Breast epithelium (tissue), 4 donors: ENCODE measurements at regions not wholly inside any gene's neighbourhood (a gene's known extent, or its start where the extent isn't known, plus 50 kb on each side); places are given as distances from the start of the nearest gene placed in this dataset.

Experiments
- DNase-seq, 2 donors: peaks; one replicate each; pipeline ENCODE4 v3.0.0-alpha.2; 2019; ENCODE audit warnings: low spot score in 2 of 2
- H3K27ac ChIP-seq, 2 donors: fragments of 200-600 bp; sonication (generic) in 1 of 2; one replicate each; pipeline ENCODE4 v1.5.1; 2016 to 2019; ENCODE audit warnings: mild to moderate bottlenecking in 1 of 2
- H3K27me3 ChIP-seq, 2 donors: fragments of 200-600 bp; sonication (generic) in 1 of 2; one replicate each; pipeline versions ENCODE4 v1.5.1 to v1.6.0; 2017 to 2019; ENCODE audit warnings: control low read depth in 1 of 2, mild to moderate bottlenecking in 1 of 2
- H3K36me3 ChIP-seq: fragments of 200-600 bp; one replicate; pipeline ENCODE4 v1.5.1; 2019
- H3K4me1 ChIP-seq, 2 donors: fragments of 200-600 bp; sonication (generic); one replicate each; pipeline ENCODE4 v1.5.1; 2016 to 2019; ENCODE audit warnings: control low read depth in 1 of 2
- H3K4me3 ChIP-seq, 3 donors: fragments of 200-600 bp; sonication (generic); 1 replicate in 2 of 3; 2 replicates in 1 of 3; pipeline ENCODE4 v1.5.1; 2016 to 2019; ENCODE audit warnings: mild to moderate bottlenecking in 3 of 3, moderate library complexity in 2 of 3
- H3K9me3 ChIP-seq, 2 donors: fragments of 200-600 bp; sonication (generic) in 1 of 2; one replicate each; pipeline ENCODE4 v1.5.1; 2016 to 2019; ENCODE audit warnings: control low read depth in 1 of 2
- POLR2A ChIP-seq: fragments of 450-650 bp; IDR thresholded peaks from one replicate; pipeline ENCODE4 v1.6.1; 2016; ENCODE audit warnings: antibody characterized with exemption, mild to moderate bottlenecking, moderate library complexity
- POLR2AphosphoS5 ChIP-seq, 3 donors: sonication (generic); formaldehyde crosslinking; IDR thresholded peaks; one replicate each; pipeline ENCODE4 v1.6.1; 2017; ENCODE audit warnings: antibody characterized with exemption in 3 of 3
- intact Hi-C: fragments of 100-400 bp; cut with DNase I; formaldehyde crosslinking; loops from one replicate; pipeline ENCODE4 v1.15.1; 2023; ENCODE audit warnings: low total_unique reads
- TF ChIP-seq, protein P1 (sequence below), 3 donors: fragments of 450-650 bp; IDR thresholded peaks; one replicate each; pipeline ENCODE4 v1.5.1; 2016 to 2017; ENCODE audit warnings: antibody characterized with exemption in 3 of 3, mild to moderate bottlenecking in 3 of 3, moderate library complexity in 3 of 3

DNA sequence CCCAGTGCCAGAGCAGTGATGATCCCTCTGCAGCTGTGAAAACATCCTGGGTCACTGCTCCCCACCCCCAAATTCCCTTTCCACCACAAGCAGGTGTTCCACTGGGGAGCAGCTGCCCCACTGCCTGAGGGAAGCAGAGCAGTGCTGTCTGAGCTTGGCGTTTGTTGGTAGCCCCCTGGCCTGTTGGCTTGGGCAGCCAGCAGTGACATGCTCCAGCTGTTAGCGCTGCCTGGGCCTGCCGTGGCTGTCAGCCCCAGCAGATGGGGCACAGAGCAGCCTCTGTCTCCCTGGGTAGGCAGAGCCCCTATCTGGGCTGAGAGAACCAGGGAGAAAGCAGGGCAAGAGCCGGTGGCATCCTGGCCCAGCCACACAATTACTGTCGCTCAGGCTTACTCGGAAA, 247.7 kb downstream of the GLI2 start:
- Histone ChIP-seq H3K36me3 (no peaks in the 10 kb centered on the region), H3K27me3 (no peaks in the 10 kb centered on the region), H3K27ac (peak overlapping the region in 1 of 2 donors; percentile 7), H3K4me3 (no peak overlapping the region), H3K9me3 (no peaks in the 10 kb centered on the region), H3K4me1 (no peaks in the 10 kb centered on the region)
- intact Hi-C loops = no loop called here
- no peak for TF ChIP-seq POLR2A
- no peak for TF ChIP-seq POLR2AphosphoS5 (IDR thresholded peaks at IDR 0.05)
- TF ChIP-seq, protein P1, sequence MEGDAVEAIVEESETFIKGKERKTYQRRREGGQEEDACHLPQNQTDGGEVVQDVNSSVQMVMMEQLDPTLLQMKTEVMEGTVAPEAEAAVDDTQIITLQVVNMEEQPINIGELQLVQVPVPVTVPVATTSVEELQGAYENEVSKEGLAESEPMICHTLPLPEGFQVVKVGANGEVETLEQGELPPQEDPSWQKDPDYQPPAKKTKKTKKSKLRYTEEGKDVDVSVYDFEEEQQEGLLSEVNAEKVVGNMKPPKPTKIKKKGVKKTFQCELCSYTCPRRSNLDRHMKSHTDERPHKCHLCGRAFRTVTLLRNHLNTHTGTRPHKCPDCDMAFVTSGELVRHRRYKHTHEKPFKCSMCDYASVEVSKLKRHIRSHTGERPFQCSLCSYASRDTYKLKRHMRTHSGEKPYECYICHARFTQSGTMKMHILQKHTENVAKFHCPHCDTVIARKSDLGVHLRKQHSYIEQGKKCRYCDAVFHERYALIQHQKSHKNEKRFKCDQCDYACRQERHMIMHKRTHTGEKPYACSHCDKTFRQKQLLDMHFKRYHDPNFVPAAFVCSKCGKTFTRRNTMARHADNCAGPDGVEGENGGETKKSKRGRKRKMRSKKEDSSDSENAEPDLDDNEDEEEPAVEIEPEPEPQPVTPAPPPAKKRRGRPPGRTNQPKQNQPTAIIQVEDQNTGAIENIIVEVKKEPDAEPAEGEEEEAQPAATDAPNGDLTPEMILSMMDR (IDR thresholded peaks at IDR 0.05) = no peak
- no peak for DNase-seq

GRCh38 chr2:120984046-120984445, 248.4 kb downstream of the GLI2 start:
- H3K27me3 ChIP-seq = no peaks in the 10 kb centered on the region
- H3K36me3 ChIP-seq = no peaks in the 10 kb centered on the region
- H3K4me1 ChIP-seq = no peaks in the 10 kb centered on the region
- DNase-seq = no peak
- H3K4me3 ChIP-seq = no peak overlapping the region
- H3K27ac ChIP-seq = no peak overlapping the region
- intact Hi-C loops = no loop called here
- H3K9me3 ChIP-seq = no peaks in the 10 kb centered on the region
- no peak for TF ChIP-seq POLR2A
- TF ChIP-seq, protein P1 (IDR thresholded peaks at IDR 0.05) = no peak
- TF ChIP-seq POLR2AphosphoS5 (IDR thresholded peaks at IDR 0.05) = no peak

- Histone ChIP-seq H3K4me1 (no peaks in the 10 kb centered on the region), H3K27me3 (no peaks in the 10 kb centered on the region), H3K27ac (no peak overlapping the region), H3K4me3 (no peak overlapping the region), H3K9me3 (no peaks in the 10 kb centered on the region), H3K36me3 (no peaks in the 10 kb centered on the region)
- intact Hi-C loops = no loop called here
- no peak for DNase-seq
- TF ChIP-seq POLR2A (no peak), POLR2AphosphoS5 (IDR thresholded peaks at IDR 0.05) (no peak)
- TF ChIP-seq, protein P1 (IDR thresholded peaks at IDR 0.05) = no peak
These were observed 248.9 kb downstream of the GLI2 start for GRCh38 chr2:120984452-120985173.

DNA sequence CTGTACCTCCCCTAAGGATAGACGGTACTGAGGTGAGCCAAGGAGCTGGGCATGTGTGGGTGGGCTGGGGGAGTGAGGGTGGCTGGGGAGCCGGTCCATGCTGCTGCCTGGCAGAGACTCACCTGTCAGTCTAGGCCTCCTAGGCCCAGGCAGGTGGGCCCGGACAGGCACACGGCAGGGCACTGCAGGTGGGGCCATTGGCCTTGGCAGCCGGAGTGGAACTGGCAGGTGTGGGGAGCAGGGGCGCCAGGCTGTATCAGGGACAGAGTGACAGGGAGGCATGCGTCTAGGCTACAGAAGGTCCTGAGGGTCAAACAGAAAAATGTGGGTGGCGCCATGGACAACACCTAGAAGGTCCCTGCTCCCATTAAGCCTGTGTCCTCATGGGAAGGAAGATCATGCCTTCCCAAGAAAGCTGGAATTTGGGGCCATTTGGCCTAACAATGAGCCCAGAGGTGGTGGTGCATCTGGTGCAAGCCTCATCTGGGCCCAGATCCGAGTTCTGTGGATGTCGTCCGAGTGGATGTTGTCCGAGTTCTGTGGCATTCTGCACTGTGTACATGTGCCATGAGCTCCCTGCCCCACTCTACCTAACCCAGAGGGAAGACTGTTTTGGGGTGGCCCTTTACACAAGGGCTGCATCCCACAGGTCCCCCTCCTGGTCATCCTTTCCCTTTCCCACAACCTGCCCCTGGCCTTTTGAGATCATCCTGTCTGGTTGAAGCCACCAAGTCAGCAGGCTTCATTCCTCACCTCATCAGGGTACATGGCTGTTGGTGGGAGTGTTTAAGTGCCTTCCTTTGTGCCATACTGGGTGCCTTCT, 249.7 kb downstream of the GLI2 start:
- H3K36me3 ChIP-seq = no peaks in the 10 kb centered on the region
- peak overlapping the region in 1 of 2 donors; percentile 15 for H3K27ac ChIP-seq
- DNase-seq = no peak
- intact Hi-C loops = no loop called here
- H3K4me3 ChIP-seq = no peak overlapping the region
- TF ChIP-seq POLR2AphosphoS5 (IDR thresholded peaks at IDR 0.05) = no peak
- TF ChIP-seq, protein P1 (IDR thresholded peaks at IDR 0.05) = no peak
- no peaks in the 10 kb centered on the region for H3K27me3 ChIP-seq
- no peaks in the 10 kb centered on the region for H3K4me1 ChIP-seq
- H3K9me3 ChIP-seq = no peaks in the 10 kb centered on the region
